ENCODE measurements at regions not wholly inside any gene's neighbourhood (a gene's known extent, or its start where the extent isn't known, plus 50 kb on each side); places are given as distances from the start of the nearest gene placed in this dataset.

DNA sequence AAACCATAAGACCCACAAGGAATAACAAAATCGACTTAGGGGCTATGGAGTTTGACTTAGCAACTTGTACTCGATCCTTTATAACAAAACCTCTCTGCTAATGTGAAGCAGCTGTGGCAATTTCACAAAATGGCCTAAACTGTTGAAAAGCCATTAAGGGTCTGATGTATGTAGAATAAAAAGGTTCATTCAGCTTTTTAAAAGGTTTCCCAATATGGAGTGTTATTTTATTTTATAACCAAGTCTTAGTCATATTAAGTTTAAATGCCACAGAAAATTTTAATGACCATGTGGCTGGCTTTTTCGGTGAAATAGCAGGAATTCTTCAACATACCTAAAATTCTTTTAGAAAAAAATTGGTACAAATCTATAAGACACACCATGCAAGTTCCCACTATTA, 291.8 kb upstream of the HAND2 start:
- no peak for TF ChIP-seq CTCF (IDR thresholded peaks at IDR 0.05; ENCODE audit: low read depth, low read length)
- H3K4me3 ChIP-seq (ENCODE audit: low read depth, low read length) = no peak overlapping the region

DNA sequence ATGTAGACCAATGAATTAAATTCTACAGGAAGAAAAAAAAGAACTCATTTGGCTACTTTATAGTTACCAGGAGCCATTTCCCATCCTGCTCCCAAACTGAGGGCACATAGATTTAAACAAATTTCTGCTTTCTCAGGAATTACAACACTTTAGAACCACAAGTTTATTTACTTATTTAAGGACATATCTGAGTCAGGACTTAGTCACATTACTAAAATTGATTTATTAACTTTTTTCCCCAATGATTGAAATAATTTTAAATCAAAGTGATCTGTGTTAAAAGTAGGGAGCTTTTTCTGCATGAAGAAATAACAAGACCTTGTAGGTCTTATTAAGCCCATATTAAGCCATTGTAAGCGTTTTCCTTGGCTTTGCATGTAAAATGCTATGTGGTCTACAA, 291.0 kb upstream of the HAND2 start:
- H3K4me3 ChIP-seq (ENCODE audit: low read depth, low read length) = no peak overlapping the region
- TF ChIP-seq CTCF (IDR thresholded peaks at IDR 0.05; ENCODE audit: low read depth, low read length) = no peak

DNA sequence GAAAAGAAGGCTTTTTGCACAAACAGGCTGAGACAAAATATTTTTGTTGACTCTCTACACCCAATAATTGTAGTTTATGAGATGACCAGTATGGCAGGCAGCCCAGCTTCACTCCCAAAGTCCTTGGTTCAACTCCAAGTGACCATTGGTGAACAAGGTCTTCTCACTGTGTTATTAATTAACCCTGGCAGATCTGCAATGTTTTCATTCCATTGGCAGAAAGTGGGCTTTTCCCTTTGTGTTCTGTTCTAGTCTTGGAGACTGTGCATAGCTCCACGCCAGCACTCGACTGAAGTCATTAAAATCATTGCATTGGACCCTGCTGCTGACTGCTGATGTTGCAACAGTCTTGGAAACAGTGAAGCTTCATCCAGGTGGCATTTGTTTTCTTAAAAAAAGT, 277.3 kb upstream of the HAND2 start:
- H3K4me3 ChIP-seq (ENCODE audit: low read depth, low read length) = no peak overlapping the region
- TF ChIP-seq CTCF (IDR thresholded peaks at IDR 0.05; ENCODE audit: low read depth, low read length) = no peak

DNA sequence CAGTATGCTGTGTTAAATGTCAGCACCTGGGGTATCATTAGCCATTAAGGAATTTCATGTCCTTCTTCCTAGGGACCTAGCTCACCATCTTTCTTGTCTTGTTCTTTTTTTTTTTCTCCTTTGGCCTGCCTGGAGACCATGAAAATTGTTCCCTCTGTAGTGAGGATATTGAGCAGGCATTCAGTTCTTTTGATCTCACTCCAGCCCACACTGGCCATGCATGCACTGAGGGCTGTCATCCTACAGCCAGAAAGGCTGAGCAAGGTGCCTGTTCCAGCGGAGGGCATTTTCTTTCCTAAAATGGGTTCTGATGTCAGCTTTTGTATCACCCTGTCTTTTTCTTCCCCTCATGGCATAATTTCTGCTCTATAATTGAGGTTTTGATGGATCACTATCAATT, 275.9 kb upstream of the HAND2 start:
- H3K4me3 ChIP-seq (ENCODE audit: low read depth, low read length) = no peak overlapping the region
- no peak for TF ChIP-seq CTCF (IDR thresholded peaks at IDR 0.05; ENCODE audit: low read depth, low read length)

DNA sequence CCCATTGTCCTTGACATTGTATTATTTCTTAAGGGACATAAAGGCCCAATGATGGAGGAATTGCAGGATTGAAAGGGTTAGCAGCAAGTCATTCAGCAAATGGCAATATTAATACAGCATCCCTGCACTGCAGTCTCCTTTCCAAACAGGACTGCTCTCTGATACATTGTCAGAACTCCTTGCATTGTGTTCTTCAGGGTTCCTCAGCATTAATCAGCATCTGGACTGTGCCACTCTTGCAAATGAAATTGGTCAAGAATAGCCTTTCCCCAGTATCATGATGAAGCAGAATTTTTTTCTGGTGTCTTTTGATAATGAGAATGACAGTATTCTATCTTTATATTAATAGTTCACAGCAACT, 272.6 kb upstream of the HAND2 start:
- TF ChIP-seq CTCF (IDR thresholded peaks at IDR 0.05; ENCODE audit: low read depth, low read length) = no peak
- no peak overlapping the region for H3K4me3 ChIP-seq (ENCODE audit: low read depth, low read length)

DNA sequence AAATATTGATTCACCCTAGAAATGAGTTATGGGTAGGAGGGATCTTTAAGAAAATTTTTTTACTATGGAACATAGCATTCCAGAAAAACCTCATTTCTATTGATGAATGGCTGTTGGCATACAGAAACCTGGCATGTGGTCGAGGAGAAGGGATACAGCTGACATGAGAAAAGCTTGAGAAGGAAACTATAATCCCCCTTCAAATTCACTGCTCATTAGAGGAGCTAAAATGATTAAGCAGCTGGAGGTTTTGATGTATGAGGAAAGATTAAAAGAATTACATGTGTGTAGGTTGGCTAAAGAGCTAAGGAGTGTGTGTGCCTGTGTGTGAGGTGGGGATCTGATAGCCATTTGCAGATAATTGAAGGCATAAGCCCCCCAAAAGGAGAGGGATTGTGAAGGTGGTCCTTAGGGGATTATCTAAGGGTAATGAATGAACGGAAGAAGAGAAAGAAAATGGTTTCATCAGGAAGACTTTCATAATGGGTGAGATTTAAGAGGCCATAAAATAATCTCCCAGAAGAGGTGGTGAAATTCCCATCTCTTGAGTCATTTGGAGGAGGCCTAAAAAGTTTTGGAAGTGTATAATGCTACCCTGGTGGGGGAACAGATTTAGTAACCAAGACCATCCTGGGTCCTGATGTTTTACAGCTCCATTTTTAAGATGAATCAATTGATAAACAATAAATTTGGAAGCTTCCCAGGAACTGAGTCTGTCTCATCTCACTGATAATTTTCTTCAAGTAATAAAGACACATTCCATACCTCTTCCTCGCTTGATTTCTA, 272.0 kb upstream of the HAND2 start:
- no peak overlapping the region for H3K4me3 ChIP-seq (ENCODE audit: low read depth, low read length)

More for the DNA sequence above, 272.0 kb upstream of the HAND2 start:
- TF ChIP-seq CTCF (IDR thresholded peaks at IDR 0.05; ENCODE audit: low read depth, low read length) = no peak

Measured in WI38 (cell line).